ENCODE measurements at regions not wholly inside any gene's neighbourhood (a gene's known extent, or its start where the extent isn't known, plus 50 kb on each side); places are given as distances from the start of the nearest gene placed in this dataset.

DNA sequence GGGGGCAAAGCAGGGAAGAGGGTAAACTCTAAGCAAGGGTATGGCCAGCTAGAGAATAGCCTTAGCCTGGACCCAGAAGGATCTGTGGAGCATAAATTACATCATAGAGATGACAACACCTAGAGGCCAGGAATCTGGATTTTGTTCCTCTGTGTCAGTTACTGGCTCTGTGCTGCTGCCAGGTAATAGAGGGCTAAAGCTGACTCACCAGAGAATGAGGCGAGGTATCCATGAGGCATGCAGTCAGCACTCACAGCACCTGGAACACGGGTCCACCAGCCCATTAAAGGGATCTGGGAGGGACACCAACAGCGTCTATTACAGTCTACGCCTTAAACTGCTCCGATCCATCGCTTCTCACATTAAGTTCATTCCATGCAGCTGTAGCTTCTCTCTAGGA, 74.9 kb upstream of the CMKLR1 start:
- TF ChIP-seq, protein P1, sequence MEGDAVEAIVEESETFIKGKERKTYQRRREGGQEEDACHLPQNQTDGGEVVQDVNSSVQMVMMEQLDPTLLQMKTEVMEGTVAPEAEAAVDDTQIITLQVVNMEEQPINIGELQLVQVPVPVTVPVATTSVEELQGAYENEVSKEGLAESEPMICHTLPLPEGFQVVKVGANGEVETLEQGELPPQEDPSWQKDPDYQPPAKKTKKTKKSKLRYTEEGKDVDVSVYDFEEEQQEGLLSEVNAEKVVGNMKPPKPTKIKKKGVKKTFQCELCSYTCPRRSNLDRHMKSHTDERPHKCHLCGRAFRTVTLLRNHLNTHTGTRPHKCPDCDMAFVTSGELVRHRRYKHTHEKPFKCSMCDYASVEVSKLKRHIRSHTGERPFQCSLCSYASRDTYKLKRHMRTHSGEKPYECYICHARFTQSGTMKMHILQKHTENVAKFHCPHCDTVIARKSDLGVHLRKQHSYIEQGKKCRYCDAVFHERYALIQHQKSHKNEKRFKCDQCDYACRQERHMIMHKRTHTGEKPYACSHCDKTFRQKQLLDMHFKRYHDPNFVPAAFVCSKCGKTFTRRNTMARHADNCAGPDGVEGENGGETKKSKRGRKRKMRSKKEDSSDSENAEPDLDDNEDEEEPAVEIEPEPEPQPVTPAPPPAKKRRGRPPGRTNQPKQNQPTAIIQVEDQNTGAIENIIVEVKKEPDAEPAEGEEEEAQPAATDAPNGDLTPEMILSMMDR (IDR thresholded peaks at IDR 0.05), result no peak
- TF ChIP-seq POLR2AphosphoS5 (IDR thresholded peaks at IDR 0.05) (no peak), POLR2A (IDR thresholded peaks at IDR 0.05; ENCODE audit: low read depth) (no peak), EP300 (IDR thresholded peaks at IDR 0.05) (no peak)

Measured in esophagus muscularis mucosa (tissue), 4 donors.